Bronchial epithelial cell (primary cell): ENCODE measurements at regions not wholly inside any gene's neighbourhood (a gene's known extent, or its start where the extent isn't known, plus 50 kb on each side); places are given as distances from the start of the nearest gene placed in this dataset.

Experiments used
- DNase-seq: peaks from one replicate; pipeline ENCODE4 v3.0.0-alpha.2; 2010; ENCODE audit warnings: low read depth
- FAIRE-seq: peaks from 2 replicates; lab custom pipeline; 2011; peaks lifted over from hg19 to GRCh38; lab: Jason Lieb, UNC
- H3K27me3 ChIP-seq: 2 replicates; pipeline ENCODE4 v1.5.1; 2011; ENCODE audit warnings: low read length; ENCODE audit not compliant: control insufficient read depth, insufficient read depth
- H3K36me3 ChIP-seq: 2 replicates; pipeline ENCODE4 v1.5.1; 2011; ENCODE audit warnings: low read length; ENCODE audit not compliant: control insufficient read depth, insufficient read depth
- H3K4me3 ChIP-seq: 2 replicates; pipeline ENCODE4 v1.5.1; 2011; ENCODE audit warnings: mild to moderate bottlenecking, low read depth, low read length, control low read depth
- CTCF ChIP-seq: IDR thresholded peaks from 2 replicates; pipeline ENCODE4 v1.5.1; 2011; ENCODE audit warnings: mild to moderate bottlenecking, moderate library complexity, low read length, control low read depth, inconsistent platforms; ENCODE audit not compliant: insufficient read depth, severe bottlenecking

GRCh38 chr9:78463750-78464149 lies 166.8 kb downstream of the PSAT1 start:
- TF ChIP-seq CTCF = no peak
- no peak for DNase-seq
- Histone ChIP-seq H3K4me3 (no peak overlapping the region), H3K27me3 (no peaks in the 10 kb centered on the region), H3K36me3 (no peaks in the 10 kb centered on the region)
- FAIRE-seq = peak; percentile 36

- FAIRE-seq = no peak
- no peak for DNase-seq
- H3K27me3 ChIP-seq = no peaks in the 10 kb centered on the region
- no peak overlapping the region for H3K4me3 ChIP-seq
- TF ChIP-seq CTCF = no peak
- no peaks in the 10 kb centered on the region for H3K36me3 ChIP-seq
Observed at GRCh38 chr9:78468231-78468630, 171.3 kb downstream of the PSAT1 start.

GRCh38 chr9:78468974-78469576 lies 172.2 kb downstream of the PSAT1 start:
- H3K4me3 ChIP-seq = no peak overlapping the region
- no peaks in the 10 kb centered on the region for H3K36me3 ChIP-seq
- TF ChIP-seq CTCF = no peak
- FAIRE-seq (no peak), DNase-seq (no peak)
- H3K27me3 ChIP-seq = no peaks in the 10 kb centered on the region

GRCh38 chr9:78470216-78470615 lies 173.3 kb downstream of the PSAT1 start:
- H3K4me3 ChIP-seq = no peak overlapping the region
- H3K27me3 ChIP-seq = no peaks in the 10 kb centered on the region
- FAIRE-seq = no peak
- no peaks in the 10 kb centered on the region for H3K36me3 ChIP-seq
- no peak for DNase-seq
- TF ChIP-seq CTCF = no peak

- TF ChIP-seq CTCF = no peak
- H3K36me3 ChIP-seq = no peaks in the 10 kb centered on the region
- DNase-seq (no peak), FAIRE-seq (no peak)
- H3K4me3 ChIP-seq = no peak overlapping the region
- H3K27me3 ChIP-seq = no peaks in the 10 kb centered on the region
Observed at GRCh38 chr9:78470741-78471140, 173.8 kb downstream of the PSAT1 start.

GRCh38 chr9:78472111-78472510 lies 175.2 kb downstream of the PSAT1 start:
- DNase-seq (no peak), FAIRE-seq (no peak)
- H3K27me3 ChIP-seq = no peaks in the 10 kb centered on the region
- H3K4me3 ChIP-seq = no peak overlapping the region
- no peak for TF ChIP-seq CTCF
- H3K36me3 ChIP-seq = no peaks in the 10 kb centered on the region
